Glomerular endothelial cell (primary cell): ENCODE measurements at regions not wholly inside any gene's neighbourhood (a gene's known extent, or its start where the extent isn't known, plus 50 kb on each side); places are given as distances from the start of the nearest gene placed in this dataset.
"Not testable (repeated sequence)": the region's sequence is repeated elsewhere in the genome, so short reads cannot be mapped to it uniquely, and the experiment has no call there.

Source experiments
- DNase-seq: peaks from one replicate; pipeline ENCODE4 v3.0.0-alpha.2; 2011; ENCODE audit warnings: low read depth, low spot score; ENCODE audit errors: extremely low read depth

- no peak for DNase-seq
These were observed 55.4 kb downstream of the CTSL start for GRCh38 chr9:87781331-87781730.

GRCh38 chr9:87783180-87783579, 57.3 kb downstream of the CTSL start:
- no peak for DNase-seq

GRCh38 chr9:87785315-87785970, 59.5 kb downstream of the CTSL start:
- not testable (repeated sequence) for DNase-seq

GRCh38 chr9:87786423-87786822, 60.5 kb downstream of the CTSL start:
- no peak for DNase-seq

- no peak for DNase-seq
These were observed 61.0 kb downstream of the CTSL start for GRCh38 chr9:87786876-87787275.

- DNase-seq: no peak
These were observed 61.8 kb downstream of the CTSL start for GRCh38 chr9:87787735-87788134.

GRCh38 chr9:87792831-87793288, 66.9 kb downstream of the CTSL start:
- DNase-seq: peak; percentile 0

- no peak for DNase-seq
These were observed 67.4 kb downstream of the CTSL start for GRCh38 chr9:87793292-87793691.

GRCh38 chr9:87795178-87795577, 69.3 kb downstream of the CTSL start:
- no peak for DNase-seq

GRCh38 chr9:87796196-87796595, 70.3 kb downstream of the CTSL start:
- DNase-seq: no peak

GRCh38 chr9:87798261-87798833, 72.4 kb downstream of the CTSL start:
- DNase-seq: no peak

- DNase-seq: no peak
These were observed 73.6 kb downstream of the CTSL start for GRCh38 chr9:87799503-87799902.

- no peak for DNase-seq
These were observed 74.5 kb downstream of the CTSL start for GRCh38 chr9:87800456-87800855.

- DNase-seq: no peak
These were observed 75.1 kb downstream of the CTSL start for GRCh38 chr9:87801013-87801412.

- DNase-seq: no peak
These were observed 77.2 kb downstream of the CTSL start for GRCh38 chr9:87803166-87803565.

- no peak for DNase-seq
These were observed 77.9 kb downstream of the CTSL start for GRCh38 chr9:87803623-87804345.

GRCh38 chr9:87805259-87805658, 77.4 kb upstream of the SPATA31E1 start:
- DNase-seq: no peak

- DNase-seq: no peak
These were observed 72.7 kb upstream of the SPATA31E1 start for GRCh38 chr9:87810008-87810407.

- no peak for DNase-seq
These were observed 71.9 kb upstream of the SPATA31E1 start for GRCh38 chr9:87810679-87811178.

GRCh38 chr9:87812375-87813118, 70.1 kb upstream of the SPATA31E1 start:
- DNase-seq: no peak

- no peak for DNase-seq
These were observed 69.6 kb upstream of the SPATA31E1 start for GRCh38 chr9:87813119-87813463.
